ENCODE measurements at regions not wholly inside any gene's neighbourhood (a gene's known extent, or its start where the extent isn't known, plus 50 kb on each side); places are given as distances from the start of the nearest gene placed in this dataset.
A peak's percentile ranks its signal among the peaks of the same experiment; 100 is the strongest.
"Not testable (repeated sequence)": the region's sequence is repeated elsewhere in the genome, so short reads cannot be mapped to it uniquely, and the experiment has no call there.

- no peak for DNase-seq (ENCODE audit: low read depth)
Observed at GRCh38 chr11:127864861-127865260, 722.5 kb downstream of the ETS1 start.

- peak; percentile 91 for DNase-seq (ENCODE audit: low read depth)
Observed at GRCh38 chr11:127862406-127862805, 725.0 kb downstream of the ETS1 start.

GRCh38 chr11:127859941-127860354 is 727.4 kb downstream of the ETS1 start:
- peak; percentile 83 for DNase-seq (ENCODE audit: low read depth)

GRCh38 chr11:127844876-127845275 is 742.5 kb downstream of the ETS1 start:
- no peak for DNase-seq (ENCODE audit: low read depth)

- DNase-seq (ENCODE audit: low read depth) = peak; percentile 79
Observed at GRCh38 chr11:127843483-127844396, 743.6 kb downstream of the ETS1 start.

- peak; percentile 5 for DNase-seq (ENCODE audit: low read depth)
Observed at GRCh38 chr11:127825183-127825582, 762.2 kb downstream of the ETS1 start.

GRCh38 chr11:127818625-127819024 is 768.7 kb downstream of the ETS1 start:
- DNase-seq (ENCODE audit: low read depth) = no peak

GRCh38 chr11:127816962-127817361 is 770.4 kb downstream of the ETS1 start:
- DNase-seq (ENCODE audit: low read depth) = peak; percentile 41

GRCh38 chr11:127815331-127815730 is 772.0 kb downstream of the ETS1 start:
- DNase-seq (ENCODE audit: low read depth) = peak; percentile 48

GRCh38 chr11:127806501-127806900 is 780.9 kb downstream of the ETS1 start:
- no peak for DNase-seq (ENCODE audit: low read depth)

GRCh38 chr11:127805771-127806170 is 781.6 kb downstream of the ETS1 start:
- no peak for DNase-seq (ENCODE audit: low read depth)

- DNase-seq (ENCODE audit: low read depth) = no peak
Observed at GRCh38 chr11:127804747-127805400, 782.5 kb downstream of the ETS1 start.

- no peak for DNase-seq (ENCODE audit: low read depth)
Observed at GRCh38 chr11:127803755-127804154, 783.6 kb downstream of the ETS1 start.

GRCh38 chr11:127800989-127801688 is 786.2 kb downstream of the ETS1 start:
- DNase-seq (ENCODE audit: low read depth) = no peak

- DNase-seq (ENCODE audit: low read depth) = no peak
Observed at GRCh38 chr11:127795326-127795725, 792.0 kb downstream of the ETS1 start.

GRCh38 chr11:127791844-127792243 is 791.3 kb upstream of the KIRREL3 start:
- no peak for DNase-seq (ENCODE audit: low read depth)

- no peak for DNase-seq (ENCODE audit: low read depth)
Observed at GRCh38 chr11:127790592-127790991, 790.0 kb upstream of the KIRREL3 start.

- peak; percentile 21 for DNase-seq (ENCODE audit: low read depth)
Observed at GRCh38 chr11:127789927-127790326, 789.4 kb upstream of the KIRREL3 start.

- not testable (repeated sequence) for DNase-seq (ENCODE audit: low read depth)
Observed at GRCh38 chr11:127772938-127773337, 772.4 kb upstream of the KIRREL3 start.

- DNase-seq (ENCODE audit: low read depth) = not testable (repeated sequence)
Observed at GRCh38 chr11:127768931-127769330, 768.4 kb upstream of the KIRREL3 start.

GRCh38 chr11:127766734-127767133 is 766.2 kb upstream of the KIRREL3 start:
- DNase-seq (ENCODE audit: low read depth) = no peak

- DNase-seq (ENCODE audit: low read depth) = no peak
Observed at GRCh38 chr11:127738771-127739286, 738.3 kb upstream of the KIRREL3 start.
